Neural cell (in vitro differentiated cells): ENCODE measurements at regions not wholly inside any gene's neighbourhood (a gene's known extent, or its start where the extent isn't known, plus 50 kb on each side); places are given as distances from the start of the nearest gene placed in this dataset.

Experiments used
- H2AFZ ChIP-seq: fragments of 200-600, 300-800 bp; sonication (generic), shearing (Covaris generic); 2 replicates; pipeline ENCODE4 v1.6.0; 2014; ENCODE audit warnings: low read depth, mild to moderate bottlenecking, antibody characterized with exemption, low read length, moderate library complexity
- H3F3A ChIP-seq: fragments of 200-600 bp; shearing (Covaris generic); 2 replicates; pipeline ENCODE4 v1.6.1; 2016; ENCODE audit warnings: mild to moderate bottlenecking, moderate library complexity, mixed read lengths, antibody characterized with exemption, low read length; ENCODE audit not compliant: insufficient read depth, poor library complexity, severe bottlenecking
- H3K27ac ChIP-seq: fragments of 200-600, 300-800 bp; sonication (generic), shearing (Covaris generic); 2 replicates; pipeline ENCODE4 v1.5.1; 2014; ENCODE audit warnings: mild to moderate bottlenecking, low read length, moderate library complexity
- H3K27me3 ChIP-seq: fragments of 300-800, 200-600 bp; sonication (generic), shearing (Covaris generic); 2 replicates; pipeline ENCODE4 v1.6.0; 2014; ENCODE audit warnings: mild to moderate bottlenecking, low read depth, low read length, moderate library complexity; ENCODE audit not compliant: insufficient read depth
- H3K36me3 ChIP-seq: fragments of 300-800, 200-600 bp; sonication (generic), shearing (Covaris generic); 2 replicates; pipeline ENCODE4 v1.5.1; 2014; ENCODE audit warnings: mild to moderate bottlenecking, antibody characterized with exemption, low read length, moderate library complexity; ENCODE audit not compliant: insufficient read depth
- H3K4me2 ChIP-seq: fragments of 300-800, 200-600 bp; sonication (generic), shearing (Covaris generic); 2 replicates; pipeline ENCODE4 v1.6.0; 2014; ENCODE audit warnings: mild to moderate bottlenecking, low read length
- H3K4me3 ChIP-seq: fragments of 300-800, 200-600 bp; sonication (generic), shearing (Covaris generic); 2 replicates; pipeline ENCODE4 v1.5.1; 2014; ENCODE audit warnings: mild to moderate bottlenecking, low read length, moderate library complexity
- H3K79me2 ChIP-seq: fragments of 200-600 bp; shearing (Covaris generic); replicated peaks from 2 replicates; pipeline ENCODE4 v1.6.0; 2014; ENCODE audit warnings: mild to moderate bottlenecking, low read length, moderate library complexity; ENCODE audit not compliant: insufficient read depth
- H3K9ac ChIP-seq: fragments of 300-800, 200-600 bp; sonication (generic), shearing (Covaris generic); 2 replicates; pipeline ENCODE4 v1.6.1; 2016; ENCODE audit warnings: mild to moderate bottlenecking, low read length, mixed read lengths
- H3K9me2 ChIP-seq: fragments of 200-600 bp; shearing (Covaris generic); 2 replicates; pipeline ENCODE4 v1.6.1; 2016; ENCODE audit warnings: mild to moderate bottlenecking, low read length, mixed read lengths; ENCODE audit not compliant: insufficient read depth
- H3K9me3 ChIP-seq: fragments of 200-600, 300-800 bp; sonication (generic), shearing (Covaris generic); 2 replicates; pipeline ENCODE4 v1.6.1; 2016; ENCODE audit warnings: mild to moderate bottlenecking, mixed run types, low read length, moderate library complexity, mixed read lengths
- H4K20me1 ChIP-seq: fragments of 200-600 bp; shearing (Covaris generic); 2 replicates; pipeline ENCODE4 v1.6.1; 2016; ENCODE audit warnings: mild to moderate bottlenecking, mixed run types; ENCODE audit not compliant: insufficient read depth
- EP300 ChIP-seq: fragments of 450-650 bp; conservative IDR thresholded peaks from 2 replicates; pipeline ENCODE4 v1.6.1; 2014; ENCODE audit warnings: antibody characterized with exemption, mild to moderate bottlenecking, moderate library complexity; ENCODE audit not compliant: poor library complexity, severe bottlenecking
- EZH2 ChIP-seq: fragments of 200-600, 300-800 bp; shearing (Covaris generic), sonication (generic); IDR thresholded peaks from 2 replicates; pipeline ENCODE4 v1.6.1; 2014; ENCODE audit warnings: antibody characterized with exemption, low read length, borderline replicate concordance, mild to moderate bottlenecking; ENCODE audit not compliant: insufficient read depth, poor library complexity, severe bottlenecking
- MXI1 ChIP-seq: fragments of 450-650 bp; conservative IDR thresholded peaks from 2 replicates; pipeline ENCODE4 v1.6.1; 2014; ENCODE audit warnings: antibody characterized with exemption, mild to moderate bottlenecking; ENCODE audit not compliant: poor library complexity, severe bottlenecking
- POLR2AphosphoS5 ChIP-seq: IDR thresholded peaks from 2 replicates; pipeline ENCODE4 v1.6.1; 2012
- RAD21 ChIP-seq: fragments of 450-650 bp; conservative IDR thresholded peaks from 2 replicates; pipeline ENCODE4 v1.6.1; 2014; ENCODE audit warnings: antibody characterized with exemption, mild to moderate bottlenecking, moderate library complexity
- SMC3 ChIP-seq: fragments of 450-650 bp; conservative IDR thresholded peaks from 2 replicates; pipeline ENCODE4 v1.6.1; 2014; ENCODE audit warnings: antibody characterized with exemption, mild to moderate bottlenecking, moderate library complexity; ENCODE audit not compliant: poor library complexity
- TAF1 ChIP-seq: IDR thresholded peaks from 2 replicates; pipeline ENCODE4 v1.6.1; 2012; ENCODE audit warnings: low read depth
- TF ChIP-seq, protein P1 (sequence below): IDR thresholded peaks from 2 replicates; pipeline ENCODE4 v1.6.1; 2012; ENCODE audit warnings: borderline replicate concordance
- TF ChIP-seq, protein P2 (sequence below): fragments of 450-650 bp; IDR thresholded peaks from 2 replicates; pipeline ENCODE4 v1.5.1; 2014; ENCODE audit warnings: antibody characterized with exemption, mild to moderate bottlenecking, moderate library complexity; ENCODE audit not compliant: poor library complexity, severe bottlenecking

DNA sequence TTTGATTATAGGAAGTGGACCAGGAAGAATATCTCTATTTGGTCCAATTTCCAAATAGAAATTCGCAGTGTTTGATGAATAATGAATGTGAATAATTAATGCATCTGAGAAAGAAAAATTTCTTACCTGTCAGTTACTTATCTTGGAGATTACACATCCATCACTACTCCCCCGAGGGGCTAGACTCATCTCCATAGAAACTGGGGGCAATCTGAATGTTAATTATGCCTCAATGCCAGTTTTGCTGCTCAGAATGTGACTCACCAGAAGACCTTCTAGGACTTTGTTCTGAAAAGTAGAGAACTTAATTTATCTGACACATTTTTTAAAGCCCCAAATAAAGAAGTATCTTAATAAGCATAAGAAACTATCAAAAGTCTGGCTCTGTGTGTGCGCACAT lies 233.4 kb upstream of the NR4A3 start:
- TF ChIP-seq RAD21 (peak; percentile 11), EP300 (peak; percentile 61), SMC3 (no peak)
- peak overlapping the region; percentile 91 for H3K27ac ChIP-seq

DNA sequence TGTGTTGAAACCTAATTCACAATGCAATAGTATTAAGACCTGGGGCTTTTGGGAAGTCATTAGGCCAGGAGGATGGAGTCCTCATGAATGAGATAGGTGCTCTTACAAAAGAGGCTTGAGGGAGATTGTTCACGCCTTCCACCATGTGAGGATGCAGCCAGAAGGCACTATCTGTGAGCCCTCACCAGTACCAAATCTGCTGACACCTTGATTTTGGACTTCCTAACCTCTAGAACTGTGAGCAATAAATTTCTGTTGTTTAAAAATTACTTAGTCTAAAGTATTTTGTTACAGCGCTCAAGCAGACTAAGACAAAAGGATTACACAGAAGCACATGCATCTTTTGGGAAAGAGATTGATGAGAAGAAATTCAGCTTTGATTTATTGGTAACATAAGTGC lies 232.9 kb upstream of the NR4A3 start:
- TF ChIP-seq RAD21: no peak
- Histone ChIP-seq H3K9me2 (no peaks in the 10 kb centered on the region), H2AFZ (no peak overlapping the region), H3K9ac (peak overlapping the region; percentile 25), H3K27ac (peak overlapping the region; percentile 91), H3F3A (no peaks in the 10 kb centered on the region), H3K27me3 (no peaks in the 10 kb centered on the region), H3K4me2 (peak overlapping the region; percentile 3), H3K9me3 (no peaks in the 10 kb centered on the region), H3K4me3 (peak overlapping the region; percentile 42), H3K36me3 (no peaks in the 10 kb centered on the region), H3K79me2 (no peaks in the 10 kb centered on the region), H4K20me1 (no peaks in the 10 kb centered on the region)

More for the DNA sequence above, 233.4 kb upstream of the NR4A3 start:
- H3K36me3 ChIP-seq: no peaks in the 10 kb centered on the region
- no peaks in the 10 kb centered on the region for H3K9me3 ChIP-seq
- peak overlapping the region; percentile 32 for H3K9ac ChIP-seq
- no peaks in the 10 kb centered on the region for H3K9me2 ChIP-seq
- H3K79me2 ChIP-seq: no peaks in the 10 kb centered on the region
- H3F3A ChIP-seq: no peaks in the 10 kb centered on the region
- H2AFZ ChIP-seq: no peak overlapping the region
- H3K4me3 ChIP-seq: peak overlapping the region; percentile 42
- peak overlapping the region; percentile 3 for H3K4me2 ChIP-seq
- no peaks in the 10 kb centered on the region for H3K27me3 ChIP-seq
- H4K20me1 ChIP-seq: no peaks in the 10 kb centered on the region

DNA sequence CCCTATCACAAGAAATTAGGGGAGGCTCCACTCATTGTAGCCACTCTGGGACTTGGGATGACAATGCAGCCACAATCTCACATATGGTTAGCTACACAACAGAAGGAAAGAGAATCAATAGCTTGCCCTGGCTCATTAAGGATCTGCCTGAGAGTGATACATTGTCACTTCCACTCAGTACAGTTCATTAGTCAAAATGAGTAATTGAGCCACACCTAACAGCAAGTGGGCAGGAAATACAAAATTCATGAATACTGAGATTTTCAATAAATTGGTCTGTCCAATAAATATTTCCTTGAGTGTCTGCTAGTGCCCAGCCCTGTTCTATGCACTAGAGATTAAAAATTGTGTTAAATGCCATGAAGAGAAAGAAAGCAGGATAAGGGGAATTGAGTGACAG lies 231.3 kb upstream of the NR4A3 start:
- no peaks in the 10 kb centered on the region for H3K27me3 ChIP-seq
- TF ChIP-seq RAD21 (no peak), MXI1 (no peak), TAF1 (no peak), POLR2AphosphoS5 (no peak), SMC3 (no peak), EZH2 (no peak), EP300 (no peak)
- TF ChIP-seq, protein P1, sequence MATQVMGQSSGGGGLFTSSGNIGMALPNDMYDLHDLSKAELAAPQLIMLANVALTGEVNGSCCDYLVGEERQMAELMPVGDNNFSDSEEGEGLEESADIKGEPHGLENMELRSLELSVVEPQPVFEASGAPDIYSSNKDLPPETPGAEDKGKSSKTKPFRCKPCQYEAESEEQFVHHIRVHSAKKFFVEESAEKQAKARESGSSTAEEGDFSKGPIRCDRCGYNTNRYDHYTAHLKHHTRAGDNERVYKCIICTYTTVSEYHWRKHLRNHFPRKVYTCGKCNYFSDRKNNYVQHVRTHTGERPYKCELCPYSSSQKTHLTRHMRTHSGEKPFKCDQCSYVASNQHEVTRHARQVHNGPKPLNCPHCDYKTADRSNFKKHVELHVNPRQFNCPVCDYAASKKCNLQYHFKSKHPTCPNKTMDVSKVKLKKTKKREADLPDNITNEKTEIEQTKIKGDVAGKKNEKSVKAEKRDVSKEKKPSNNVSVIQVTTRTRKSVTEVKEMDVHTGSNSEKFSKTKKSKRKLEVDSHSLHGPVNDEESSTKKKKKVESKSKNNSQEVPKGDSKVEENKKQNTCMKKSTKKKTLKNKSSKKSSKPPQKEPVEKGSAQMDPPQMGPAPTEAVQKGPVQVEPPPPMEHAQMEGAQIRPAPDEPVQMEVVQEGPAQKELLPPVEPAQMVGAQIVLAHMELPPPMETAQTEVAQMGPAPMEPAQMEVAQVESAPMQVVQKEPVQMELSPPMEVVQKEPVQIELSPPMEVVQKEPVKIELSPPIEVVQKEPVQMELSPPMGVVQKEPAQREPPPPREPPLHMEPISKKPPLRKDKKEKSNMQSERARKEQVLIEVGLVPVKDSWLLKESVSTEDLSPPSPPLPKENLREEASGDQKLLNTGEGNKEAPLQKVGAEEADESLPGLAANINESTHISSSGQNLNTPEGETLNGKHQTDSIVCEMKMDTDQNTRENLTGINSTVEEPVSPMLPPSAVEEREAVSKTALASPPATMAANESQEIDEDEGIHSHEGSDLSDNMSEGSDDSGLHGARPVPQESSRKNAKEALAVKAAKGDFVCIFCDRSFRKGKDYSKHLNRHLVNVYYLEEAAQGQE: no peak
- TF ChIP-seq, protein P2, sequence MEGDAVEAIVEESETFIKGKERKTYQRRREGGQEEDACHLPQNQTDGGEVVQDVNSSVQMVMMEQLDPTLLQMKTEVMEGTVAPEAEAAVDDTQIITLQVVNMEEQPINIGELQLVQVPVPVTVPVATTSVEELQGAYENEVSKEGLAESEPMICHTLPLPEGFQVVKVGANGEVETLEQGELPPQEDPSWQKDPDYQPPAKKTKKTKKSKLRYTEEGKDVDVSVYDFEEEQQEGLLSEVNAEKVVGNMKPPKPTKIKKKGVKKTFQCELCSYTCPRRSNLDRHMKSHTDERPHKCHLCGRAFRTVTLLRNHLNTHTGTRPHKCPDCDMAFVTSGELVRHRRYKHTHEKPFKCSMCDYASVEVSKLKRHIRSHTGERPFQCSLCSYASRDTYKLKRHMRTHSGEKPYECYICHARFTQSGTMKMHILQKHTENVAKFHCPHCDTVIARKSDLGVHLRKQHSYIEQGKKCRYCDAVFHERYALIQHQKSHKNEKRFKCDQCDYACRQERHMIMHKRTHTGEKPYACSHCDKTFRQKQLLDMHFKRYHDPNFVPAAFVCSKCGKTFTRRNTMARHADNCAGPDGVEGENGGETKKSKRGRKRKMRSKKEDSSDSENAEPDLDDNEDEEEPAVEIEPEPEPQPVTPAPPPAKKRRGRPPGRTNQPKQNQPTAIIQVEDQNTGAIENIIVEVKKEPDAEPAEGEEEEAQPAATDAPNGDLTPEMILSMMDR: no peak
- H3K79me2 ChIP-seq: no peaks in the 10 kb centered on the region

More for the DNA sequence above, 231.3 kb upstream of the NR4A3 start:
- H2AFZ ChIP-seq: no peak overlapping the region
- H3K9me2 ChIP-seq: no peaks in the 10 kb centered on the region
- H3F3A ChIP-seq: no peaks in the 10 kb centered on the region
- no peaks in the 10 kb centered on the region for H3K36me3 ChIP-seq
- H3K9ac ChIP-seq: no peak overlapping the region
- no peak overlapping the region for H3K4me3 ChIP-seq
- H3K27ac ChIP-seq: no peak overlapping the region
- H4K20me1 ChIP-seq: no peaks in the 10 kb centered on the region
- no peak overlapping the region for H3K4me2 ChIP-seq
- H3K9me3 ChIP-seq: no peaks in the 10 kb centered on the region
